Spleen (tissue), 11 donors: ENCODE measurements at regions not wholly inside any gene's neighbourhood (a gene's known extent, or its start where the extent isn't known, plus 50 kb on each side); places are given as distances from the start of the nearest gene placed in this dataset.

Source experiments
- DNase-seq: peaks from one replicate; pipeline ENCODE4 v3.0.0-alpha.2; 2020
- H3K27ac ChIP-seq, 8 donors: fragments of 200-600 bp; sonication (generic) in 7 of 8; 1 replicate in 4 of 8; 2 replicates in 4 of 8; pipeline versions ENCODE4 v1.5.0 to v1.8.0; 2016 to 2021; ENCODE audit warnings: inconsistent platforms in 4 of 8, mild to moderate bottlenecking in 4 of 8, moderate library complexity in 1 of 8
- H3K27me3 ChIP-seq, 7 donors: fragments of 200-600 bp; sonication (generic) in 6 of 7; replicated peaks in 1 of 7; 1 replicate in 4 of 7; 2 replicates in 3 of 7; pipeline versions ENCODE4 v1.5.0 to v1.8.0; 2016 to 2021; ENCODE audit warnings: inconsistent platforms in 3 of 7, mild to moderate bottlenecking in 1 of 7
- H3K36me3 ChIP-seq, 6 donors: fragments of 200-600 bp; sonication (generic) in 5 of 6; 1 replicate in 4 of 6; 2 replicates in 2 of 6; pipeline versions ENCODE4 v1.5.0 to v1.8.0; 2016 to 2021; ENCODE audit warnings: inconsistent platforms in 2 of 6
- H3K4me1 ChIP-seq, 6 donors: fragments of 200-600 bp; sonication (generic) in 5 of 6; 1 replicate in 3 of 6; 2 replicates in 3 of 6; pipeline versions ENCODE4 v1.5.0 to v1.8.0; 2016 to 2021; ENCODE audit warnings: inconsistent platforms in 3 of 6
- H3K4me3 ChIP-seq, 8 donors: fragments of 200-600 bp; sonication (generic) in 7 of 8; 1 replicate in 4 of 8; 2 replicates in 4 of 8; pipeline versions ENCODE4 v1.5.0 to v1.8.0; 2016 to 2021; ENCODE audit warnings: inconsistent platforms in 4 of 8, mild to moderate bottlenecking in 4 of 8, moderate library complexity in 2 of 8
- H3K9me3 ChIP-seq, 8 donors: fragments of 200-600 bp; sonication (generic) in 7 of 8; 1 replicate in 4 of 8; 2 replicates in 4 of 8; pipeline versions ENCODE4 v1.5.0 to v1.8.0; 2016 to 2021; ENCODE audit warnings: inconsistent platforms in 4 of 8
- POLR2A ChIP-seq, 3 donors: fragments of 450-650 bp; IDR thresholded peaks; one replicate each; pipeline ENCODE4 v1.5.1; 2017; ENCODE audit warnings: antibody characterized with exemption in 3 of 3, mild to moderate bottlenecking in 1 of 3
- POLR2AphosphoS5 ChIP-seq, 3 donors: sonication (generic); formaldehyde crosslinking; IDR thresholded peaks; one replicate each; pipeline ENCODE4 v1.5.1; 2017; ENCODE audit warnings: antibody characterized with exemption in 3 of 3
- WGBS, 5 donors: extraction: QIAGEN DNeasy Blood & Tissue Kit in 3 of 5; methylation state at CpG; one replicate each; pipeline versions ENCODE4 v1.1.5 to v1.1.7; 2013 to 2018; 5-methylcytosine and 5-hydroxymethylcytosine counted together
- intact Hi-C: fragments of 100-400 bp; cut with DNase I; formaldehyde crosslinking; loops from one replicate; pipeline ENCODE4 v1.15.0; 2023; ENCODE audit warnings: low total_unique reads
- TF ChIP-seq, protein P1 (sequence below), 11 experiments: fragments of 200-600 bp in 7 of 11; fragments of 450-650 bp in 4 of 11; sonication (generic) in 4 of 11; IDR thresholded peaks in 8 of 11; conservative IDR thresholded peaks in 3 of 11; 1 replicate in 7 of 11; 2 replicates in 4 of 11; pipeline versions ENCODE4 v1.4.0 to v1.8.0; 2016 to 2021; ENCODE audit warnings: antibody characterized with exemption in 11 of 11, inconsistent platforms in 4 of 11, mild to moderate bottlenecking in 1 of 11
- donor health status: healthy with polysubstance abuse.
- donor health status: DM: no; HTN: no; CAD: no; lungs with moderate emphysema.
- donor health status: DM: no; HTN: no; CAD: no.
- donor health status: Bipolar disorder and iron deficiency.
- donor health status: healthy.
- donor health status: DM: no; HTN: no; CAD: no.
- donor health status: DM: yes; HTN: yes; CAD: no.

- intact Hi-C loops = no loop called here
- no peaks in the 10 kb centered on the region for H3K4me1 ChIP-seq
- H3K4me3 ChIP-seq = no peak overlapping the region
- H3K36me3 ChIP-seq = no peaks in the 10 kb centered on the region
- H3K9me3 ChIP-seq = peaks cover 0 to 6% (median 0%) of the 10 kb centered on the region in 8 donors
- H3K27ac ChIP-seq = no peak overlapping the region
- whole genome bisulfite sequencing, 5 donors = 57 to 69% (median 67%) methylated on average over 3 of the region's 3 CpGs
- TF ChIP-seq POLR2AphosphoS5 (IDR thresholded peaks at IDR 0.05) (no peak), POLR2A (IDR thresholded peaks at IDR 0.05) (no peak)
- TF ChIP-seq, protein P1, sequence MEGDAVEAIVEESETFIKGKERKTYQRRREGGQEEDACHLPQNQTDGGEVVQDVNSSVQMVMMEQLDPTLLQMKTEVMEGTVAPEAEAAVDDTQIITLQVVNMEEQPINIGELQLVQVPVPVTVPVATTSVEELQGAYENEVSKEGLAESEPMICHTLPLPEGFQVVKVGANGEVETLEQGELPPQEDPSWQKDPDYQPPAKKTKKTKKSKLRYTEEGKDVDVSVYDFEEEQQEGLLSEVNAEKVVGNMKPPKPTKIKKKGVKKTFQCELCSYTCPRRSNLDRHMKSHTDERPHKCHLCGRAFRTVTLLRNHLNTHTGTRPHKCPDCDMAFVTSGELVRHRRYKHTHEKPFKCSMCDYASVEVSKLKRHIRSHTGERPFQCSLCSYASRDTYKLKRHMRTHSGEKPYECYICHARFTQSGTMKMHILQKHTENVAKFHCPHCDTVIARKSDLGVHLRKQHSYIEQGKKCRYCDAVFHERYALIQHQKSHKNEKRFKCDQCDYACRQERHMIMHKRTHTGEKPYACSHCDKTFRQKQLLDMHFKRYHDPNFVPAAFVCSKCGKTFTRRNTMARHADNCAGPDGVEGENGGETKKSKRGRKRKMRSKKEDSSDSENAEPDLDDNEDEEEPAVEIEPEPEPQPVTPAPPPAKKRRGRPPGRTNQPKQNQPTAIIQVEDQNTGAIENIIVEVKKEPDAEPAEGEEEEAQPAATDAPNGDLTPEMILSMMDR (IDR thresholded peaks at IDR 0.05 in 8 of 11, conservative IDR thresholded peaks at IDR 0.05 in 3 of 11) = no peak
- no peaks in the 10 kb centered on the region for H3K27me3 ChIP-seq
- DNase-seq = no peak
Measured at GRCh38 chr4:96993560-96993959, 1149.7 kb downstream of the STPG2 start.

GRCh38 chr4:97003715-97004114 is 1139.6 kb downstream of the STPG2 start:
- TF ChIP-seq, protein P1 (IDR thresholded peaks at IDR 0.05 in 8 of 11, conservative IDR thresholded peaks at IDR 0.05 in 3 of 11) = no peak
- TF ChIP-seq POLR2A (IDR thresholded peaks at IDR 0.05) = no peak
- TF ChIP-seq POLR2AphosphoS5 (IDR thresholded peaks at IDR 0.05) = no peak
- no peaks in the 10 kb centered on the region for H3K36me3 ChIP-seq
- no peaks in the 10 kb centered on the region for H3K27me3 ChIP-seq
- H3K4me3 ChIP-seq = no peak overlapping the region
- intact Hi-C loops = no loop called here
- no peak for DNase-seq
- H3K4me1 ChIP-seq = no peaks in the 10 kb centered on the region
- no peaks in the 10 kb centered on the region for H3K9me3 ChIP-seq
- no peak overlapping the region for H3K27ac ChIP-seq

- 87 to 93% (median 90%) methylated on average over 3 of the region's 3 CpGs for WGBS, 5 donors
- H3K36me3 ChIP-seq = no peaks in the 10 kb centered on the region
- no peak overlapping the region for H3K27ac ChIP-seq
- H3K4me3 ChIP-seq = no peak overlapping the region
- H3K9me3 ChIP-seq = no peaks in the 10 kb centered on the region
- no peak for DNase-seq
- no peaks in the 10 kb centered on the region for H3K4me1 ChIP-seq
- no peaks in the 10 kb centered on the region for H3K27me3 ChIP-seq
- intact Hi-C loops = no loop called here
- TF ChIP-seq POLR2AphosphoS5 (IDR thresholded peaks at IDR 0.05) (no peak), POLR2A (IDR thresholded peaks at IDR 0.05) (no peak)
- TF ChIP-seq, protein P1 (IDR thresholded peaks at IDR 0.05 in 8 of 11, conservative IDR thresholded peaks at IDR 0.05 in 3 of 11) = no peak
Measured at GRCh38 chr4:97013309-97013708, 1130.0 kb downstream of the STPG2 start.

- no peak overlapping the region for H3K27ac ChIP-seq
- H3K36me3 ChIP-seq = no peaks in the 10 kb centered on the region
- H3K9me3 ChIP-seq = no peaks in the 10 kb centered on the region
- no peaks in the 10 kb centered on the region for H3K27me3 ChIP-seq
- TF ChIP-seq POLR2AphosphoS5 (IDR thresholded peaks at IDR 0.05) = no peak
- no peaks in the 10 kb centered on the region for H3K4me1 ChIP-seq
- intact Hi-C loops = no loop called here
- DNase-seq = no peak
- 78 to 94% (median 79%) methylated on average over 2 of the region's 2 CpGs for WGBS, 5 donors
- no peak overlapping the region for H3K4me3 ChIP-seq
Measured at GRCh38 chr4:97013711-97014110, 1129.6 kb downstream of the STPG2 start.

- Histone ChIP-seq H3K9me3 (no peaks in the 10 kb centered on the region), H3K4me3 (no peak overlapping the region), H3K36me3 (no peaks in the 10 kb centered on the region), H3K27me3 (no peaks in the 10 kb centered on the region), H3K4me1 (no peaks in the 10 kb centered on the region), H3K27ac (no peak overlapping the region)
- no peak for DNase-seq
- TF ChIP-seq POLR2AphosphoS5 (IDR thresholded peaks at IDR 0.05) = no peak
- intact Hi-C loops = no loop called here
- 66 to 92% (median 76%) methylated on average over 1 of the region's 1 CpG for WGBS, 5 donors
Measured at GRCh38 chr4:97015301-97015700, 1128.0 kb downstream of the STPG2 start.
